ENCODE measurements at regions not wholly inside any gene's neighbourhood (a gene's known extent, or its start where the extent isn't known, plus 50 kb on each side); places are given as distances from the start of the nearest gene placed in this dataset.

DNA sequence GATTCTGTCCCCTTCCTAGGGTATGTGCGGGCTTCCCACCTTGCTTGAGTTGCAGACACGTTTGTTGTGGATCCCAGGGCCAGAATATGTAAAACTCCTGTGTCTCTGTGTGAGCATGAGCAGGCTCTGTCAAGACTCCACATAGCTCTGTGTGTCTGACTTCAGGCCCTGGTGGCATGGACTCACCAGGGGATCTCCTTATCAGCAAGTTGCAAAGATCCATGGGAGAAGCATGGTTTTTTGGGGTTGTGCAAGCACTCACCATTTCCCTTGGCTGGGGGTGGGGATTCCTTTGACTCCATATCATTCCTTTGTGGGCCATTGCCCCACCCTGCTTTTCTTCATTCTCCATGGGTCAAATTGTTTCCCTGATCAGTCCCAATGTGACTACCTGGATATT, 205.6 kb downstream of the TUSC1 start:
- no peaks in the 10 kb centered on the region for H3K4me1 ChIP-seq (ENCODE audit: control insufficient read depth in 1 of 2, insufficient read depth in 2 of 2, low read depth in 1 of 2, low read length in 1 of 2)
- TF ChIP-seq, protein P1, sequence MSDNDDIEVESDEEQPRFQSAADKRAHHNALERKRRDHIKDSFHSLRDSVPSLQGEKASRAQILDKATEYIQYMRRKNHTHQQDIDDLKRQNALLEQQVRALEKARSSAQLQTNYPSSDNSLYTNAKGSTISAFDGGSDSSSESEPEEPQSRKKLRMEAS (IDR thresholded peaks at IDR 0.05; ENCODE audit: low read depth): no peak
- TF ChIP-seq TEAD4 (IDR thresholded peaks at IDR 0.05; ENCODE audit: borderline replicate concordance, insufficient read depth) (no peak), JUND (IDR thresholded peaks at IDR 0.05) (no peak), EZH2phosphoT487 (IDR thresholded peaks at IDR 0.05; ENCODE audit: borderline replicate concordance, low read depth) (no peak), NFIC (IDR thresholded peaks at IDR 0.05; ENCODE audit: borderline replicate concordance) (no peak), MEF2A (IDR thresholded peaks at IDR 0.05; ENCODE audit: borderline replicate concordance, low read depth) (no peak)
- TF ChIP-seq, protein P2, sequence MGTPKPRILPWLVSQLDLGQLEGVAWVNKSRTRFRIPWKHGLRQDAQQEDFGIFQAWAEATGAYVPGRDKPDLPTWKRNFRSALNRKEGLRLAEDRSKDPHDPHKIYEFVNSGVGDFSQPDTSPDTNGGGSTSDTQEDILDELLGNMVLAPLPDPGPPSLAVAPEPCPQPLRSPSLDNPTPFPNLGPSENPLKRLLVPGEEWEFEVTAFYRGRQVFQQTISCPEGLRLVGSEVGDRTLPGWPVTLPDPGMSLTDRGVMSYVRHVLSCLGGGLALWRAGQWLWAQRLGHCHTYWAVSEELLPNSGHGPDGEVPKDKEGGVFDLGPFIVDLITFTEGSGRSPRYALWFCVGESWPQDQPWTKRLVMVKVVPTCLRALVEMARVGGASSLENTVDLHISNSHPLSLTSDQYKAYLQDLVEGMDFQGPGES (IDR thresholded peaks at IDR 0.05; ENCODE audit: low read depth, low read length): no peak
- TF ChIP-seq, protein P3, sequence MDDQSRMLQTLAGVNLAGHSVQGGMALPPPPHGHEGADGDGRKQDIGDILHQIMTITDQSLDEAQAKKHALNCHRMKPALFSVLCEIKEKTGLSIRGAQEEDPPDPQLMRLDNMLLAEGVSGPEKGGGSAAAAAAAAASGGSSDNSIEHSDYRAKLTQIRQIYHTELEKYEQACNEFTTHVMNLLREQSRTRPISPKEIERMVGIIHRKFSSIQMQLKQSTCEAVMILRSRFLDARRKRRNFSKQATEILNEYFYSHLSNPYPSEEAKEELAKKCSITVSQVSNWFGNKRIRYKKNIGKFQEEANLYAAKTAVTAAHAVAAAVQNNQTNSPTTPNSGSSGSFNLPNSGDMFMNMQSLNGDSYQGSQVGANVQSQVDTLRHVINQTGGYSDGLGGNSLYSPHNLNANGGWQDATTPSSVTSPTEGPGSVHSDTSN (IDR thresholded peaks at IDR 0.05): no peak
- no peaks in the 10 kb centered on the region for H3K79me2 ChIP-seq (ENCODE audit: insufficient read depth)
- no peak overlapping the region for H3K9ac ChIP-seq
- no peaks in the 10 kb centered on the region for H3K9me3 ChIP-seq
- CTCF ChIA-PET: no interaction called here
- WGBS (ENCODE audit: low lambda C conversion rate): 7% methylated on average over 2 of the region's 2 CpGs
- POLR2A ChIA-PET: no interaction called here
- no peak overlapping the region for H2AFZ ChIP-seq (ENCODE audit: low read depth)
- H3K4me2 ChIP-seq: no peak overlapping the region
- H3F3A ChIP-seq (replicated peaks; ENCODE audit: insufficient read depth): no peaks in the 10 kb centered on the region
- no peaks in the 10 kb centered on the region for H4K20me1 ChIP-seq (ENCODE audit: insufficient read depth)
- H3K27ac ChIP-seq (ENCODE audit: low read depth in 2 of 2, low read length in 1 of 2): no peak overlapping the region
- DNase-seq: no peak
- H3K4me3 ChIP-seq (ENCODE audit: low read depth in 2 of 2, low read length in 1 of 2): no peak overlapping the region
- no peaks in the 10 kb centered on the region for H3K9me2 ChIP-seq
- H3K27me3 ChIP-seq (ENCODE audit: insufficient read depth): no peaks in the 10 kb centered on the region
- no peaks in the 10 kb centered on the region for H3K36me3 ChIP-seq (replicated peaks in 1 of 2; ENCODE audit: control insufficient read depth in 1 of 2, insufficient read depth in 2 of 2, low read length in 1 of 2)

DNA sequence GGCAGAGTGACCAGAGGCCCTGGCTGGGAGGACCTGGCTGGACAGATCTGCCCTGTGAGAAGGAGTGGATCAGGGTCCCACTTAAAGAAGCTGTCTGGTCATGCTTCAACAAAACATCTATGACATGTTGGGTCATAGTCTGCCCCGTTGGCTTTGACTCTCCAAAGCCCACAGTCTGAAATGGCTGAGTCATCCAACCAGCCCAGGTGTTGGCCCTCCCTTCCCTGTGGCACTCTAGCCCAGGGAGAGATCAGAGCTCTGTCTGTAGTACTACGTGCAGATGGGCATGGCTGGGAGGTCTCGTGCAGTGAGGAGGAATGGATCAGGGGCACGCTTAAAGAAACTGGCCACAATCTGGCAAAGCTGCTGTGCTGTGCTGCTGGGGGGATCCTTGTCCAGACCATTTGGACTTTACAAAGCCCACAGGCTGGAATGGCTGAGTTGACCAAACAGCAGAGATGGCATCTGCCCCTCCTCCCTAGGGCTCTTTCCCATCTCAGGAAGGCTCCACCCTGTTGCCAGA, 206.1 kb downstream of the TUSC1 start:
- Histone ChIP-seq H3K27ac (ENCODE audit: low read depth in 2 of 2, low read length in 1 of 2) (no peak overlapping the region), H4K20me1 (ENCODE audit: insufficient read depth) (no peaks in the 10 kb centered on the region), H3K27me3 (ENCODE audit: insufficient read depth) (no peaks in the 10 kb centered on the region), H3F3A (replicated peaks; ENCODE audit: insufficient read depth) (no peaks in the 10 kb centered on the region), H3K9ac (no peak overlapping the region), H3K4me1 (ENCODE audit: control insufficient read depth in 1 of 2, insufficient read depth in 2 of 2, low read depth in 1 of 2, low read length in 1 of 2) (no peaks in the 10 kb centered on the region), H3K4me2 (no peak overlapping the region), H3K4me3 (ENCODE audit: low read depth in 2 of 2, low read length in 1 of 2) (no peak overlapping the region), H3K9me2 (no peaks in the 10 kb centered on the region), H3K79me2 (ENCODE audit: insufficient read depth) (no peaks in the 10 kb centered on the region), H3K9me3 (no peaks in the 10 kb centered on the region), H3K36me3 (replicated peaks in 1 of 2; ENCODE audit: control insufficient read depth in 1 of 2, insufficient read depth in 2 of 2, low read length in 1 of 2) (no peaks in the 10 kb centered on the region), H2AFZ (ENCODE audit: low read depth) (no peak overlapping the region)
- no peak for DNase-seq
- TF ChIP-seq FOSL2 (IDR thresholded peaks at IDR 0.05; ENCODE audit: borderline replicate concordance, low read depth) (no peak), YY1 (IDR thresholded peaks at IDR 0.05; ENCODE audit: low read depth) (no peak), RAD21 (IDR thresholded peaks at IDR 0.05; ENCODE audit: low read length) (no peak), RCOR1 (IDR thresholded peaks at IDR 0.05; ENCODE audit: low read length) (no peak), EP300 (IDR thresholded peaks at IDR 0.05; ENCODE audit: borderline replicate concordance in 1 of 2, low read depth in 1 of 2, low read length in 1 of 2) (no peak), NFIC (IDR thresholded peaks at IDR 0.05; ENCODE audit: borderline replicate concordance) (no peak), EZH2phosphoT487 (IDR thresholded peaks at IDR 0.05; ENCODE audit: borderline replicate concordance, low read depth) (no peak), POLR2AphosphoS5 (IDR thresholded peaks at IDR 0.05; ENCODE audit: low read depth, low read length) (no peak), TAF1 (IDR thresholded peaks at IDR 0.05; ENCODE audit: borderline replicate concordance, low read depth, low read length) (no peak)
- TF ChIP-seq, protein P4, sequence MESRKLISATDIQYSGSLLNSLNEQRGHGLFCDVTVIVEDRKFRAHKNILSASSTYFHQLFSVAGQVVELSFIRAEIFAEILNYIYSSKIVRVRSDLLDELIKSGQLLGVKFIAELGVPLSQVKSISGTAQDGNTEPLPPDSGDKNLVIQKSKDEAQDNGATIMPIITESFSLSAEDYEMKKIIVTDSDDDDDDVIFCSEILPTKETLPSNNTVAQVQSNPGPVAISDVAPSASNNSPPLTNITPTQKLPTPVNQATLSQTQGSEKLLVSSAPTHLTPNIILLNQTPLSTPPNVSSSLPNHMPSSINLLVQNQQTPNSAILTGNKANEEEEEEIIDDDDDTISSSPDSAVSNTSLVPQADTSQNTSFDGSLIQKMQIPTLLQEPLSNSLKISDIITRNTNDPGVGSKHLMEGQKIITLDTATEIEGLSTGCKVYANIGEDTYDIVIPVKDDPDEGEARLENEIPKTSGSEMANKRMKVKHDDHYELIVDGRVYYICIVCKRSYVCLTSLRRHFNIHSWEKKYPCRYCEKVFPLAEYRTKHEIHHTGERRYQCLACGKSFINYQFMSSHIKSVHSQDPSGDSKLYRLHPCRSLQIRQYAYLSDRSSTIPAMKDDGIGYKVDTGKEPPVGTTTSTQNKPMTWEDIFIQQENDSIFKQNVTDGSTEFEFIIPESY (IDR thresholded peaks at IDR 0.05; ENCODE audit: borderline replicate concordance, low read depth): no peak
- POLR2A ChIA-PET: no interaction called here
- 27% methylated on average over 3 of the region's 4 CpGs for WGBS (ENCODE audit: low lambda C conversion rate)
- CTCF ChIA-PET: no interaction called here
